Astrocyte of the cerebellum (primary cell): ENCODE measurements at regions not wholly inside any gene's neighbourhood (a gene's known extent, or its start where the extent isn't known, plus 50 kb on each side); places are given as distances from the start of the nearest gene placed in this dataset.

Source experiments
- DNase-seq: peaks from one replicate; pipeline ENCODE4 v3.0.0-alpha.2; 2011; ENCODE audit warnings: low read depth
- H3K4me3 ChIP-seq: 2 replicates; pipeline ENCODE4 v1.5.1; 2011; ENCODE audit warnings: mild to moderate bottlenecking, low read depth, low read length, moderate library complexity
- in situ Hi-C: cut with HindIII; loops from 2 replicates; pipeline ENCODE4 v1.10.0; 2017; ENCODE audit warnings: low sequenced_read_pairs
- TF ChIP-seq, protein P1 (sequence below): IDR thresholded peaks from 2 replicates; pipeline ENCODE4 v1.5.1; 2012; ENCODE audit warnings: low read length, low read depth, moderate library complexity, mild to moderate bottlenecking; ENCODE audit errors: missing control alignments

DNA sequence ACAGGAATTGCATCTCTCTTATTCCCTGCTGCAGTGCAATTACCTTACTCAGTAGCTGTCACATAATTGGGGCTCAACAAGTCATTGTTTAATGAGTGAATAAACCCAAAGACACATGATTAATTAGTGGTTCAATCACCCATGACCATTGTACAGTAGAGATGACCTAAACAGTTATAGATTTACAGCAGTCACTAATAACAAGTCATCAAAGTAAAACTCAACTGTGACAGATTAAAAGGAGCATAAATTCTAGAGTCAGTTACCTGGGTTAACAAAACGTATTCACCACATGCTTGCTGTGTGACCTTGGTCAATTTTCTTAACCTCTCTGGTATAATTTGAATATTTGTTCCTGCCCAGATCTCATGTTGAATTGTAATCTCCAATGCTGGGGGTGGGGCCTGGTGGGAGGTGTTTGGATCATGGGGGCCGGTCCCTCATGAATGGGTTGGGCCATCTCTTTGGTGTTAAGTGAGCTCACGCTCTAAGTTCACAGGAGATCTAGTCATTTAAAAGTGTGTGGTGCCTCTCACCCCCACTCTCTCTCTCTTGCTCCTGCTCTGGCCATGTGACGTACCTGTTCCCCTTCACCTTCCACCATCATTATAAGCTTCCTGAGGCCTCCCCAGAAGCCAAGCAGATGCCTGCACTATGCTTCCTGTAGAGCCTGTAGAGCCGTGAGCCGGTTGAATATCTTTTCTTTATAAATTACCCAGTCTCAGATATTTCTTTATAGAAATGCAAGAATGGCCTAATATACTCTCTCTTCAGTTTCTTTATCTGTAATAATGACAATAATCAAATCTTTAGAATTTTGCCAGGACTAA is 141.9 kb upstream of the PLEKHG7 start:
- TF ChIP-seq, protein P1, sequence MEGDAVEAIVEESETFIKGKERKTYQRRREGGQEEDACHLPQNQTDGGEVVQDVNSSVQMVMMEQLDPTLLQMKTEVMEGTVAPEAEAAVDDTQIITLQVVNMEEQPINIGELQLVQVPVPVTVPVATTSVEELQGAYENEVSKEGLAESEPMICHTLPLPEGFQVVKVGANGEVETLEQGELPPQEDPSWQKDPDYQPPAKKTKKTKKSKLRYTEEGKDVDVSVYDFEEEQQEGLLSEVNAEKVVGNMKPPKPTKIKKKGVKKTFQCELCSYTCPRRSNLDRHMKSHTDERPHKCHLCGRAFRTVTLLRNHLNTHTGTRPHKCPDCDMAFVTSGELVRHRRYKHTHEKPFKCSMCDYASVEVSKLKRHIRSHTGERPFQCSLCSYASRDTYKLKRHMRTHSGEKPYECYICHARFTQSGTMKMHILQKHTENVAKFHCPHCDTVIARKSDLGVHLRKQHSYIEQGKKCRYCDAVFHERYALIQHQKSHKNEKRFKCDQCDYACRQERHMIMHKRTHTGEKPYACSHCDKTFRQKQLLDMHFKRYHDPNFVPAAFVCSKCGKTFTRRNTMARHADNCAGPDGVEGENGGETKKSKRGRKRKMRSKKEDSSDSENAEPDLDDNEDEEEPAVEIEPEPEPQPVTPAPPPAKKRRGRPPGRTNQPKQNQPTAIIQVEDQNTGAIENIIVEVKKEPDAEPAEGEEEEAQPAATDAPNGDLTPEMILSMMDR: no peak
- no peak overlapping the region for H3K4me3 ChIP-seq
- in situ Hi-C loops: no loop called here
- no peak for DNase-seq

DNA sequence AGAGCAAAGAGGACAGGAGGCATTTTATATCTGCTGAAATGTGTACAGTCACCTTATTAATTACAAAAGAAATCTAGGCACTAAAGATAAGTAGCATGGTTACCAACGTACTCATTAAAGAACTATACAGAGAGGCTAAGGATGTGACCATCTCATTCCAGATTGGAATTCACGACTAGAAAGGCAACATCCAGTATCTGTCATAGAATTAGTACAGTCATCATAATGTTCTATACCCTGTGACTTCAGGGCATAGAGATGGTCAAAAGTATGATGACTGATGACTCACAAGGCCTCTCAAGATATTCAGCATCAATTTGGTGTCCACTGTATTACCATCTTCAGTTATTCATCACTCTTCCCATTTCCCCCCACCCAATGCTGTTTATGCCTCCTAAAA is 144.0 kb upstream of the PLEKHG7 start:
- in situ Hi-C loops: no loop called here
- TF ChIP-seq, protein P1: no peak
- no peak overlapping the region for H3K4me3 ChIP-seq
- DNase-seq: no peak

DNA sequence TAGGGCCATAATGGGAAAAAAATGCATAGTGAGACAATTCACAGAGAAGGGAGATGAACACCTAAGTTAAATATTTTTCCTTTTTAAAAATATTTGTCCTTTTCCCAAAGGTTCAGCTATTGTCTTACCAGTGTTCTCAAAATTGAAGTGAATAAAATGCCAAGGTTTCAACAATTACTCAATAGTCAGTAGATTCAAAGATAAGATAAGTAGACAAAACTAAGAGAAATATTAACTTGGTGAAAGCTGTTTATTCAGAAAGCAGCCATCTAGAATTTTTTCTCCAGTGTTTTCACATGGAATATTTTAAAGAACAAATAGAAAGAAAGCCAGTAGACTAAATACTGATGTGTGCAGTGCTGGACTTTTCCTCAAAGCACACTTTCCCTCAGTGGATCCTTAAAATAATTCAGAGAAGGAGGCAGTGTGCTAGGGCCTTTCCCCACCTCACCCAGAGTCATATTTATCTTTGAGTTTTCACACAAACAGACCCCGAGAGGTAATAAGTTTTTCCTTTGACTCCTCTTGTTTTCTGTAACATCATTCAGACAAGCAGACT is 144.5 kb upstream of the PLEKHG7 start:
- in situ Hi-C loops: no loop called here

DNA sequence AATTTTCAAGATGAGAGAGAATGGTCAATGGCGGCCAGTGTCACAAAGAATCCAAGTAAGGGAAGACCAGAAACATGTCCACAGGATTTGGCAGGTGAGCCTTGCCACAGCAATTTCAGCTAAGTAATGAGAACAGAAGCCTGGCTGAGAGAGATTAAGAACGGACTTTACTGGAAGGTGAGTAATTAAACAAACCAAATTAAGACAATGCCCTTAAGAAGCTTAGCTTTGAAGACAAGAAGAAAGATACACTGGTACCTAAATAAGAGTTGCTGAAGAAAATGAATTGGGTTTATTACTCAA is 145.4 kb upstream of the PLEKHG7 start:
- TF ChIP-seq, protein P1: no peak
- no peak overlapping the region for H3K4me3 ChIP-seq
- in situ Hi-C loops: no loop called here
- DNase-seq: no peak

More for the DNA sequence above, 144.5 kb upstream of the PLEKHG7 start:
- no peak for DNase-seq
- H3K4me3 ChIP-seq: no peak overlapping the region
- TF ChIP-seq, protein P1: no peak

DNA sequence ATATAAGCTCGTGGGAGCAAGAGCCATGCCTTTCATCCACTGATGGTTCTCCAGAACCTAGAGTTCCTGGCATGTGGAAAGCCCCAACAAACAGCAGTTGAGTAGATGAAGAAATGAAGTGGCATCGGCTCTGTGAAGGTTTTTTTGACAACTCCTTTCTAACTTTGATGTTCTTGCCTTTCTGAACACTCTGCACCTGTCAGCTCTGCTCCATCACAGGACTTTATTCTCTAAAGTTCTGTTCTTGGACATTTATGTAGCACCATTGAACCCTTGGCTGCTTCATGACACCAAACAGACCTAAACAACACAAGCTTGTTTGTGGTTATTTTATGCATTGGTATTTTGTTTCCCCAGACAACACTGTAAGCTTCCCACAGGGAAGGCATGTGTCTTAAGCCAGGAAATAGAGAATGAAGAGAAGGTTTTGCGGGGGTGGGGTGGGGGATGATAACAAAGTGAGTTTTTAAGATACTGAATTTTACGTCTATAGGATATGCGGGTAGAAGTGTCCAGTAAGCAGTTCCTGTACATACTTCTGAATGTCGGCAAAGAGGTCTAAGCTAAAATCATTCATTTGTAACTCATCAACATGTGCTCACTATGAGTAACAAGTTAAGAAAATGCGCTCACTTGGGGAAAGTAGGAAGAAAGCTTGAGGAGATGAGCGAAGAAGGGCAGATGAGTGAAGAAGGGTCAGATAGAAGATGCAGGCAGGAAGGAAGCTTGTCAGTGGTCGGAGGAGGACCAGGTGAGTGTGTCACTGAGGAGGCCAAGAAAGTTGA is 146.0 kb upstream of the PLEKHG7 start:
- TF ChIP-seq, protein P1: no peak
- in situ Hi-C loops: no loop called here
- no peak for DNase-seq
- H3K4me3 ChIP-seq: no peak overlapping the region

DNA sequence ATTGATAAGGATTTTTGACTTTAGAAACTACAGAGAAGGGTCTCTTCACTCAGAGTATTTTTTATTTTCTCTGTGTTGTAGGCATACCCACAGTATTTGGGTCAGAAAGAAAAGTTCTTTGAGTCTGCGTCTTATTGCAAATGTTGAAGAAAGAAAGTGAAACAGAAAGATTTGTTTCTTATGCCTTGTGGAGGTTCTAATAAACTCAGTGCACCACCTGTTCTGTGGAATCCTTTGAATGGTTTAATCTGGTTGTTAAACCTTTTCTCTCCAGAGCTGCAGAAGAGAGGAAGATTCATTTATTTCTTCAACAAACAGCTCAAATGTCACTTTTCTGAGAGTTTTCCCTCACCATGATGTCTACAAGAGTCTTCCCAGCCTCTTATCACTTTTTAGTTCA is 146.6 kb upstream of the PLEKHG7 start:
- in situ Hi-C loops: no loop called here
- no peak for DNase-seq
- no peak overlapping the region for H3K4me3 ChIP-seq
- TF ChIP-seq, protein P1: no peak
